ENCODE measurements at regions not wholly inside any gene's neighbourhood (a gene's known extent, or its start where the extent isn't known, plus 50 kb on each side); places are given as distances from the start of the nearest gene placed in this dataset.

DNA sequence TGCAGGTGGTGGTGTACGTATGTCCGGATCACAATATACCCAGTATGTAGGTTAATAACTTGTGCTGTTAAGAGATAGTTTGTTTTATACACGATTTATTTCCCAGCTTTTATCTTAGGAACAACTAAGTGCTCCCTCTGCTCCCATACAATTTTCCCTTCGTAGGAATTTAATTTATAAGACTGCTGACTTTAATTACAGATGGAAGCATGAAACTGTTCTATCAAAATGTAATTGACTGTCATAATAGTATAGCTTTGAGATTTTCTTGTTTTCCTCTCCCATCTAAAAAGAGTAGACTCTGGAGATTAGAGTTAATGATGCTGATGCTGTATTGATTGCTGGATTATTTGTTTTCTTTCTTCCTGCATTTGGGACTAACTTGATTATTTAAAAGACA lies 370.7 kb upstream of the SGO1 start:
- DNase-seq (ENCODE audit: low read depth, low spot score) = no peak
- no peak overlapping the region for H3K9ac ChIP-seq (ENCODE audit: control insufficient read depth, insufficient read depth, low read length)
- no peaks in the 10 kb centered on the region for H3K36me3 ChIP-seq (ENCODE audit: control insufficient read depth in 2 of 2, insufficient read depth in 2 of 2, low read length in 1 of 2)
- no peak overlapping the region for H3K4me2 ChIP-seq (ENCODE audit: control insufficient read depth, insufficient read depth)
- H3K9me3 ChIP-seq (replicated peaks; ENCODE audit: control insufficient read depth, insufficient read depth, low read length) = no peaks in the 10 kb centered on the region
- RAD21 ChIA-PET (ENCODE audit: unreplicated experiment) = no interaction called here
- H3K4me1 ChIP-seq (ENCODE audit: control insufficient read depth, insufficient read depth, low read length) = no peaks in the 10 kb centered on the region
- H4K20me1 ChIP-seq (ENCODE audit: control insufficient read depth, insufficient read depth) = no peaks in the 10 kb centered on the region
- in situ Hi-C loops (cut with MboI) = no loop called here
- H3K79me2 ChIP-seq (ENCODE audit: control insufficient read depth, insufficient read depth, low read length) = no peaks in the 10 kb centered on the region
- SMC1A ChIA-PET (ENCODE audit: uncharacterized antibody, unreplicated experiment) = no interaction called here
- H3K27me3 ChIP-seq (replicated peaks in 1 of 2; ENCODE audit: control insufficient read depth in 2 of 2, insufficient read depth in 2 of 2, low read length in 1 of 2) = no peaks in the 10 kb centered on the region
- no peak overlapping the region for H3K27ac ChIP-seq (ENCODE audit: control insufficient read depth, insufficient read depth)
- H2AFZ ChIP-seq (ENCODE audit: control insufficient read depth, low read depth, low read length) = no peak overlapping the region
- no peak for FAIRE-seq
- POLR2A ChIA-PET = interaction anchor here (0.6 kb wide), 1 partner anchor 24 kb away, joined by 3 read pairs; no protein-coding TSS in a partner anchor
- intact Hi-C loops (cut with micrococcal nuclease; ENCODE audit: unreplicated experiment) = no loop called here
- no peak overlapping the region for H3K4me3 ChIP-seq
- TF ChIP-seq TCF7 (IDR thresholded peaks at IDR 0.05; ENCODE audit: borderline replicate concordance) (no peak), SIN3A (IDR thresholded peaks at IDR 0.05; ENCODE audit: low read depth, low read length) (no peak), MYB (IDR thresholded peaks at IDR 0.05; ENCODE audit: borderline replicate concordance, low read depth, low read length) (no peak), WRNIP1 (IDR thresholded peaks at IDR 0.05; ENCODE audit: borderline replicate concordance, low read depth, low read length) (no peak)
- no peak for ATAC-seq
- CTCF ChIA-PET = interaction anchor here (0.6 kb wide), 1 partner anchor 105 kb away, joined by 4 read pairs; no protein-coding TSS in a partner anchor
- WGBS (ENCODE audit: insufficient coverage, insufficient replicate concordance, low lambda C conversion rate, missing lambda C conversion rate) = 43% methylated on average over 4 of the region's 4 CpGs
- BruUV-seq (replicated peaks) = no TSS peak

DNA sequence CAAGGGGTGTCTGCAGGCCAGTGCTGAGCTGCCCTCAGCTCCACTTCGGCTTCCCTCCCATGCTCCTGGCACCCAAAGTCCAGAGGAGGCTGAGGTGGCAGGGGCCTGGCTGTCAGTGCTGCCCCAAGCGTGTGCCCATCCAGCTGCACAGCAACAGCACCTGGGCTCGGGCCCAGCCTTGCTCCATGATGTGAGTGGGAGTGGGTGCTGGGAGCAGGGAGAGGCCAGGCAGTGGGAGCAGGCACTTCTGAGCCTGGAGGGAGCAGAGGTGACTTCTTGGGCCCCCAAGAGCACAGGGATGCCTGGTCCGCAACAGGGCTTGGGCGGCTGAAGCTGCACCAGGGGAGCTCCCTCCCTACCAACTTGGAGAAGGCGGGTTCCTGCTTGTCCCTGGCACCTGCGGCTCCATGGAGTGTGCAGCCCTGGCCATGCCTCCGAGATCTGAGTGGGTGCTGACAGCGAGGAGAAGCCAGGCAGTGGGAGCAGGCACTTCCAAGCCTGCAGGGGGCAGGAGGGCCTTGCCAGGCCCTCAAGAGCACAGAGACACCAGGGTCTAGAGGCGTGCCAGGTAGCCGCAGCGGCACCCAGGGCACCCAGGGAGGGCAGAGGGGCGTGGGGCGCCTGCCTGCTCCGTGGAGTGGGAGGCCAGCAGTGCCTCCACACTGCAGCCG lies 366.7 kb upstream of the SGO1 start:
- Histone ChIP-seq H3K79me2 (ENCODE audit: control insufficient read depth, insufficient read depth, low read length) (no peaks in the 10 kb centered on the region), H3K27ac (ENCODE audit: control insufficient read depth, insufficient read depth) (no peak overlapping the region), H3K27me3 (replicated peaks in 1 of 2; ENCODE audit: control insufficient read depth in 2 of 2, insufficient read depth in 2 of 2, low read length in 1 of 2) (no peaks in the 10 kb centered on the region), H2AFZ (ENCODE audit: control insufficient read depth, low read depth, low read length) (no peak overlapping the region), H3K4me2 (ENCODE audit: control insufficient read depth, insufficient read depth) (no peak overlapping the region), H3K9me3 (replicated peaks; ENCODE audit: control insufficient read depth, insufficient read depth, low read length) (no peaks in the 10 kb centered on the region), H3K4me3 (no peak overlapping the region), H4K20me1 (ENCODE audit: control insufficient read depth, insufficient read depth) (no peaks in the 10 kb centered on the region), H3K4me1 (ENCODE audit: control insufficient read depth, insufficient read depth, low read length) (no peaks in the 10 kb centered on the region), H3K36me3 (ENCODE audit: control insufficient read depth in 2 of 2, insufficient read depth in 2 of 2, low read length in 1 of 2) (no peaks in the 10 kb centered on the region), H3K9ac (ENCODE audit: control insufficient read depth, insufficient read depth, low read length) (no peak overlapping the region)
- FAIRE-seq (no peak), ATAC-seq (no peak), DNase-seq (ENCODE audit: low read depth, low spot score) (no peak)
- SMC1A ChIA-PET (ENCODE audit: uncharacterized antibody, unreplicated experiment) = no interaction called here
- no peak for TF ChIP-seq ZNF217 (IDR thresholded peaks at IDR 0.05)
- TF ChIP-seq MEF2B (IDR thresholded peaks at IDR 0.05; ENCODE audit: partially characterized antibody, poor library complexity, severe bottlenecking) = no peak
- TF ChIP-seq, protein P1, sequence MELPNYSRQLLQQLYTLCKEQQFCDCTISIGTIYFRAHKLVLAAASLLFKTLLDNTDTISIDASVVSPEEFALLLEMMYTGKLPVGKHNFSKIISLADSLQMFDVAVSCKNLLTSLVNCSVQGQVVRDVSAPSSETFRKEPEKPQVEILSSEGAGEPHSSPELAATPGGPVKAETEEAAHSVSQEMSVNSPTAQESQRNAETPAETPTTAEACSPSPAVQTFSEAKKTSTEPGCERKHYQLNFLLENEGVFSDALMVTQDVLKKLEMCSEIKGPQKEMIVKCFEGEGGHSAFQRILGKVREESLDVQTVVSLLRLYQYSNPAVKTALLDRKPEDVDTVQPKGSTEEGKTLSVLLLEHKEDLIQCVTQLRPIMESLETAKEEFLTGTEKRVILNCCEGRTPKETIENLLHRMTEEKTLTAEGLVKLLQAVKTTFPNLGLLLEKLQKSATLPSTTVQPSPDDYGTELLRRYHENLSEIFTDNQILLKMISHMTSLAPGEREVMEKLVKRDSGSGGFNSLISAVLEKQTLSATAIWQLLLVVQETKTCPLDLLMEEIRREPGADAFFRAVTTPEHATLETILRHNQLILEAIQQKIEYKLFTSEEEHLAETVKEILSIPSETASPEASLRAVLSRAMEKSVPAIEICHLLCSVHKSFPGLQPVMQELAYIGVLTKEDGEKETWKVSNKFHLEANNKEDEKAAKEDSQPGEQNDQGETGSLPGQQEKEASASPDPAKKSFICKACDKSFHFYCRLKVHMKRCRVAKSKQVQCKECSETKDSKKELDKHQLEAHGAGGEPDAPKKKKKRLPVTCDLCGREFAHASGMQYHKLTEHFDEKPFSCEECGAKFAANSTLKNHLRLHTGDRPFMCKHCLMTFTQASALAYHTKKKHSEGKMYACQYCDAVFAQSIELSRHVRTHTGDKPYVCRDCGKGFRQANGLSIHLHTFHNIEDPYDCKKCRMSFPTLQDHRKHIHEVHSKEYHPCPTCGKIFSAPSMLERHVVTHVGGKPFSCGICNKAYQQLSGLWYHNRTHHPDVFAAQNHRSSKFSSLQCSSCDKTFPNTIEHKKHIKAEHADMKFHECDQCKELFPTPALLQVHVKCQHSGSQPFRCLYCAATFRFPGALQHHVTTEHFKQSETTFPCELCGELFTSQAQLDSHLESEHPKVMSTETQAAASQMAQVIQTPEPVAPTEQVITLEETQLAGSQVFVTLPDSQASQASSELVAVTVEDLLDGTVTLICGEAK (IDR thresholded peaks at IDR 0.05; ENCODE audit: borderline replicate concordance) = no peak
- TF ChIP-seq ZBED1 (IDR thresholded peaks at IDR 0.05; ENCODE audit: borderline replicate concordance) = no peak
- TF ChIP-seq POLR2A (IDR thresholded peaks at IDR 0.05; ENCODE audit: low read depth, low read length) = no peak
- CTCF ChIA-PET = no interaction called here
- POLR2A ChIA-PET = no interaction called here
- BruUV-seq (replicated peaks) = no TSS peak
- in situ Hi-C loops (cut with MboI) (no loop called here), intact Hi-C loops (cut with micrococcal nuclease; ENCODE audit: unreplicated experiment) (no loop called here)
- RAD21 ChIA-PET (ENCODE audit: unreplicated experiment) = no interaction called here
- 24% methylated on average over 16 of the region's 16 CpGs for WGBS (ENCODE audit: insufficient coverage, insufficient replicate concordance, low lambda C conversion rate, missing lambda C conversion rate)
